K562 (cell line): ENCODE measurements at regions not wholly inside any gene's neighbourhood (a gene's known extent, or its start where the extent isn't known, plus 50 kb on each side); places are given as distances from the start of the nearest gene placed in this dataset.

Source experiments
- ATAC-seq: fragments of 200-7000 bp; cut with Tn5 transposase; 3 replicates; pipeline ENCODE4 v1.9.1; 2020; ENCODE audit warnings: moderate library complexity
- BruUV-seq: library from RNA; stranded (reverse); fragments of 400-500 nt; replicated peaks from 2 replicates; lab custom pipeline; 2021; lab: Mats Ljungman, UMichigan
- CTCF ChIA-PET: fragments of 300-600 bp; formaldehyde crosslinking; extraction: SDS; loops from one replicate; lab custom pipeline; 2021; ENCODE audit warnings: low intra/inter-chr PET ratio; lab: Yijun Ruan, JAX
- POLR2A ChIA-PET: fragments of 300-600, 350-650 bp; sonication (Branson Sonifier 250); formaldehyde crosslinking; extraction: SDS; loops from one replicate; lab custom pipeline; 2021; ENCODE audit warnings: antibody characterized with exemption, inconsistent platforms; lab: Yijun Ruan, JAX
- DNase-seq, 4 experiments: peaks; one replicate each; pipeline versions ENCODE4 v3.0.0 to v3.0.0-alpha.2; 2011 to 2018; ENCODE audit warnings: low spot score in 3 of 4, mixed read lengths in 3 of 4; ENCODE audit errors: extremely low read depth in 1 of 4
- FAIRE-seq: peaks from 2 replicates; lab custom pipeline; 2011; peaks lifted over from hg19 to GRCh38; lab: Jason Lieb, UNC
- H2AFZ ChIP-seq: 2 replicates; pipeline ENCODE4 v1.6.0; 2011; ENCODE audit warnings: low read depth, low read length, control low read depth, inconsistent platforms
- H3K27ac ChIP-seq: fragments of 200-600 bp; 3 replicates; pipeline ENCODE4 v1.8.0; 2011; ENCODE audit warnings: low read depth, mild to moderate bottlenecking, control low read depth, inconsistent platforms, low read length, moderate library complexity, mixed read lengths; ENCODE audit errors: extremely low read depth
- H3K27me3 ChIP-seq, 2 experiments: fragments of 300-600 bp in 1 of 2; 2 replicates in 1 of 2; 3 replicates in 1 of 2; pipeline versions ENCODE4 v1.6.0 to v1.8.0; 2011; ENCODE audit warnings: inconsistent platforms in 2 of 2, low read length in 2 of 2, mild to moderate bottlenecking in 1 of 2, mixed read lengths in 1 of 2, moderate library complexity in 1 of 2; ENCODE audit not compliant: control insufficient read depth in 2 of 2, insufficient read depth in 2 of 2
- H3K36me3 ChIP-seq: fragments of 300-600 bp; 3 replicates; pipeline ENCODE4 v1.8.0; 2011; ENCODE audit warnings: mild to moderate bottlenecking, low read length, inconsistent platforms; ENCODE audit not compliant: control insufficient read depth, insufficient read depth
- H3K4me1 ChIP-seq, 2 experiments: fragments of 200-600 bp in 1 of 2; replicated peaks in 1 of 2; 2 replicates in 1 of 2; 3 replicates in 1 of 2; pipeline versions ENCODE4 v1.5.1 to v1.8.0; 2011; ENCODE audit warnings: inconsistent platforms in 2 of 2, low read length in 2 of 2, mild to moderate bottlenecking in 1 of 2, mixed read lengths in 1 of 2, moderate library complexity in 1 of 2; ENCODE audit not compliant: control insufficient read depth in 2 of 2, insufficient read depth in 2 of 2
- H3K4me2 ChIP-seq: 2 replicates; pipeline ENCODE4 v1.6.1; 2011; ENCODE audit warnings: low read length, control low read depth, inconsistent platforms, mixed read lengths; ENCODE audit not compliant: insufficient read depth
- H3K4me3 ChIP-seq: fragments of 200-600 bp; sonication (generic), shearing (Covaris generic); 2 replicates; pipeline ENCODE4 v1.5.1; 2016; ENCODE audit warnings: control low read depth, inconsistent platforms
- H3K79me2 ChIP-seq: fragments of 200-600 bp; 3 replicates; pipeline ENCODE4 v1.8.0; 2011; ENCODE audit warnings: low read length, inconsistent platforms; ENCODE audit not compliant: control insufficient read depth, insufficient read depth
- H3K9ac ChIP-seq, 2 experiments: 2 replicates each; pipeline versions ENCODE4 v1.6.0 to v1.6.1; 2011; ENCODE audit warnings: low read depth in 2 of 2, low read length in 2 of 2, control low read depth in 1 of 2, inconsistent platforms in 1 of 2, mild to moderate bottlenecking in 1 of 2, mixed read lengths in 1 of 2; ENCODE audit not compliant: insufficient read depth in 1 of 2
- H3K9me1 ChIP-seq: one replicate; pipeline ENCODE4 v1.6.0; 2011; ENCODE audit warnings: inconsistent platforms, mild to moderate bottlenecking, low read length, moderate library complexity; ENCODE audit not compliant: control insufficient read depth, insufficient read depth
- H3K9me3 ChIP-seq: replicated peaks from 2 replicates; pipeline ENCODE4 v1.5.1; 2011; ENCODE audit warnings: low read depth, low read length, inconsistent platforms; ENCODE audit not compliant: control insufficient read depth, insufficient read depth
- H4K20me1 ChIP-seq: replicated peaks from 2 replicates; pipeline ENCODE4 v1.6.1; 2011; ENCODE audit warnings: low read length, inconsistent platforms, mixed read lengths; ENCODE audit not compliant: control insufficient read depth, insufficient read depth
- ASH1L ChIP-seq: fragments of 450-650 bp; IDR thresholded peaks from 2 replicates; pipeline ENCODE4 v1.6.1; 2018; ENCODE audit warnings: borderline replicate concordance, mild to moderate bottlenecking, low read depth; ENCODE audit not compliant: partially characterized antibody
- CSDE1 ChIP-seq, 2 experiments: fragments of 450-650 bp; IDR thresholded peaks; 2 replicates each; pipeline ENCODE4 v1.6.1; 2016; ENCODE audit warnings: mild to moderate bottlenecking in 1 of 2
- GTF2E2 ChIP-seq: fragments of 200-800 bp; sonication (Bioruptor generic); IDR thresholded peaks from 2 replicates; pipeline ENCODE4 v1.6.1; 2016; ENCODE audit warnings: missing genetic modification characterization, missing compliant biosample characterization
- ID3 ChIP-seq, 2 experiments: fragments of 250-450 bp in 1 of 2; fragments of 450-650 bp in 1 of 2; sonication (Bioruptor Pico) in 1 of 2; IDR thresholded peaks; 2 replicates each; pipeline versions ENCODE4 v1.6.1 to v1.8.0; 2016 to 2021; ENCODE audit warnings: mild to moderate bottlenecking in 2 of 2, moderate library complexity in 2 of 2, missing compliant biosample characterization in 1 of 2, missing genetic modification characterization in 1 of 2
- PBX2 ChIP-seq, 2 experiments: IDR thresholded peaks in 1 of 2; conservative IDR thresholded peaks in 1 of 2; 2 replicates each; pipeline ENCODE4 v1.6.1; 2016; ENCODE audit warnings: low read depth in 2 of 2, mild to moderate bottlenecking in 1 of 2, missing compliant biosample characterization in 1 of 2, missing genetic modification characterization in 1 of 2, moderate library complexity in 1 of 2
- PRPF4 ChIP-seq: fragments of 200-400 bp; formaldehyde crosslinking; IDR thresholded peaks from one replicate; pipeline ENCODE4 v1.6.1; 2017; ENCODE audit warnings: low read length, low read depth, mild to moderate bottlenecking; ENCODE audit not compliant: insufficient read depth, poor library complexity, severe bottlenecking
- SNIP1 ChIP-seq: fragments of 450-650 bp; IDR thresholded peaks from 2 replicates; pipeline ENCODE4 v1.7.1; 2017; ENCODE audit warnings: low read depth, mild to moderate bottlenecking
- TAF15 ChIP-seq: fragments of 200-400 bp; formaldehyde crosslinking; IDR thresholded peaks from 2 replicates; pipeline ENCODE4 v1.6.1; 2017; ENCODE audit warnings: mild to moderate bottlenecking, low read depth, low read length, moderate library complexity
- TCF7 ChIP-seq: sonication (generic); IDR thresholded peaks from 2 replicates; pipeline ENCODE4 v1.6.1; 2016; ENCODE audit warnings: antibody characterized with exemption, borderline replicate concordance
- ZNF212 ChIP-seq: fragments of 450-650 bp; formaldehyde crosslinking; IDR thresholded peaks from 2 replicates; pipeline ENCODE4 v1.4.0; 2020; ENCODE audit warnings: mild to moderate bottlenecking
- ZNF280B ChIP-seq: fragments of 250-450 bp; sonication (Bioruptor Pico); IDR thresholded peaks from 2 replicates; pipeline ENCODE4 v1.5.1; 2021; ENCODE audit warnings: mild to moderate bottlenecking
- ZNF707 ChIP-seq: fragments of 250-450 bp; sonication (Bioruptor Pico); conservative IDR thresholded peaks from 2 replicates; pipeline ENCODE4 v1.8.0; 2022; ENCODE audit warnings: inconsistent platforms, mild to moderate bottlenecking, moderate library complexity
- WGBS: fragments of 100-300 bp; shearing (Covaris generic); methylation state at CpG from one replicate; pipeline ENCODE4 v1.1.6; 2016; ENCODE audit warnings: low coverage, mixed read lengths; ENCODE audit not compliant: insufficient coverage; ENCODE audit errors: missing lambda C conversion rate; 5-methylcytosine and 5-hydroxymethylcytosine counted together
- in situ Hi-C: fragments of 300-500 bp; cut with MboI; formaldehyde crosslinking; loops from 4 replicates; pipeline ENCODE4 v1.15.0; 2018; ENCODE audit warnings: inconsistent platforms, mixed read lengths
- intact Hi-C: fragments of 100-400 bp; cut with micrococcal nuclease; formaldehyde crosslinking; loops from 2 replicates; pipeline ENCODE4 v1.14.2; 2022
- TF ChIP-seq, protein P1 (sequence below): sonication (generic); formaldehyde crosslinking; IDR thresholded peaks from 2 replicates; pipeline ENCODE4 v1.9.0; 2022; ENCODE audit warnings: mild to moderate bottlenecking, missing genetic modification reagents

GRCh38 chr1:244283772-244284171 lies 167.9 kb downstream of the ADSS2 start (continued):
- TF ChIP-seq SNIP1 (no peak), TCF7 (no peak), ID3 (CRISPR knock-in tag; IDR thresholded peaks at IDR 0.05) (no peak), ID3 (tag; IDR thresholded peaks at IDR 0.05) (no peak), ZNF707 (CRISPR knock-in tag) (no peak)
- TF ChIP-seq, all 486 proteins: peak for 0

GRCh38 chr1:244284641-244285156 lies 167.0 kb downstream of the ADSS2 start:
- H3K27me3 ChIP-seq: peaks cover 26 to 40% of the 10 kb centered on the region in 2 experiments
- intact Hi-C loops (no loop called here), in situ Hi-C loops (no loop called here)
- no peaks in the 10 kb centered on the region for H4K20me1 ChIP-seq
- H3K4me1 ChIP-seq: peaks cover 0 to 4% of the 10 kb centered on the region in 2 experiments; a peak in 2 of 5 replicates
- H2AFZ ChIP-seq: no peak overlapping the region
- H3K9ac ChIP-seq: no peak overlapping the region
- ChIA-PET POLR2A (interaction anchor here (0.8 to 1.2 kb wide), 2 partner anchors 15 to 52 kb away, joined by 3 read pairs; no protein-coding TSS in a partner anchor), CTCF (no interaction called here)
- no peaks in the 10 kb centered on the region for H3K36me3 ChIP-seq
- FAIRE-seq (no peak), ATAC-seq (no peak), DNase-seq (no peak)
- WGBS: 13% methylated on average over 17 of the region's 17 CpGs
- no peaks in the 10 kb centered on the region for H3K79me2 ChIP-seq
- no peak overlapping the region for H3K4me2 ChIP-seq
- no TSS peak for BruUV-seq
- no peak overlapping the region for H3K4me3 ChIP-seq
- no peak overlapping the region for H3K27ac ChIP-seq
- peaks cover 5% of the 10 kb centered on the region; the same call in 1 of the 2 replicates for H3K9me3 ChIP-seq
- H3K9me1 ChIP-seq: no peaks in the 10 kb centered on the region
- TF ChIP-seq ASH1L (no peak), PRPF4 (no peak), CSDE1 (IDR thresholded peaks at IDR 0.05) (no peak), GTF2E2 (tag) (no peak), ZNF280B (no peak), PBX2 (CRISPR knock-in tag; IDR thresholded peaks at IDR 0.05; ENCODE audit: low read depth) (no peak), PBX2 (tag; conservative IDR thresholded peaks at IDR 0.05; ENCODE audit: low read depth) (no peak), ZNF212 (CRISPR knock-in tag) (no peak), TAF15 (no peak)
- TF ChIP-seq, protein P1, sequence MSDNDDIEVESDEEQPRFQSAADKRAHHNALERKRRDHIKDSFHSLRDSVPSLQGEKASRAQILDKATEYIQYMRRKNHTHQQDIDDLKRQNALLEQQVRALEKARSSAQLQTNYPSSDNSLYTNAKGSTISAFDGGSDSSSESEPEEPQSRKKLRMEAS (CRISPR knock-in tag): no peak
